ENCODE measurements at regions not wholly inside any gene's neighbourhood (a gene's known extent, or its start where the extent isn't known, plus 50 kb on each side); places are given as distances from the start of the nearest gene placed in this dataset.
A peak's percentile ranks its signal among the peaks of the same experiment; 100 is the strongest.

DNA sequence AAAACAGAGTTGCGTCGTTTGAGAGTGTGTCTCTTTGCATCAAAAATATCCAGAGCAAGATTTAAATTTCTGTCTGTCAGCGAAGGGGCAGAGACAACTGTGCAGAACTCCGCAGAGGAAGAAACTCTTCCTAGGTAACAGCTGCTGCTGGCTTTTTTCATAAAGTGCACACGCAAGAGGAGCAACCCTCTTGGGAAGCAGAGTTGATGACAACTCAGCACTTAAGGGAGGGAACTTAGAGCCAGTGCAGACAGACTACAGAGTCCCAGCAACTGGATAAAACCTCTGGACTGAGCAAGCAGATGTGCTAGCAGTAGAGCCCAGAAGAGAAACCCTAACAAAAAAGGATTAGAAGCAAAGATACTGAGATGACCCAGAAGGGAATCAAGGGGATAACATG, 337.1 kb downstream of the PCNX1 start:
- Mint-ChIP-seq H3K4me3 (no peak overlapping the region), H3K27ac (peak overlapping the region in 1 of 3 donors; percentile 1), H3K4me1 (peaks cover 11 to 42% (median 18%) of the 10 kb centered on the region in 4 donors), H3K36me3 (peaks cover 3% of the 10 kb centered on the region), H3K27me3 (peaks cover 4% of the 10 kb centered on the region), H3K9me3 (peaks cover 0 to 12% (median 5%) of the 10 kb centered on the region in 7 donors)
- no peak for ATAC-seq (ENCODE audit: low read depth in 2 of 2)
- Histone ChIP-seq H3K9me3 (ENCODE audit: control insufficient read depth in 2 of 2, low read length in 2 of 2) (no peaks in the 10 kb centered on the region), H3K27ac (ENCODE audit: insufficient read depth, low read length, poor library complexity, severe bottlenecking) (no peak overlapping the region), H3K27me3 (ENCODE audit: control insufficient read depth, insufficient read depth, low read length) (no peaks in the 10 kb centered on the region), H3K36me3 (ENCODE audit: control insufficient read depth, insufficient read depth, low read length) (no peaks in the 10 kb centered on the region), H3K4me1 (ENCODE audit: control insufficient read depth, insufficient read depth, low read length, poor library complexity, severe bottlenecking) (peaks cover 11% of the 10 kb centered on the region), H3K4me3 (ENCODE audit: low read depth, low read length) (no peak overlapping the region)
- DNase-seq = no peak

DNA sequence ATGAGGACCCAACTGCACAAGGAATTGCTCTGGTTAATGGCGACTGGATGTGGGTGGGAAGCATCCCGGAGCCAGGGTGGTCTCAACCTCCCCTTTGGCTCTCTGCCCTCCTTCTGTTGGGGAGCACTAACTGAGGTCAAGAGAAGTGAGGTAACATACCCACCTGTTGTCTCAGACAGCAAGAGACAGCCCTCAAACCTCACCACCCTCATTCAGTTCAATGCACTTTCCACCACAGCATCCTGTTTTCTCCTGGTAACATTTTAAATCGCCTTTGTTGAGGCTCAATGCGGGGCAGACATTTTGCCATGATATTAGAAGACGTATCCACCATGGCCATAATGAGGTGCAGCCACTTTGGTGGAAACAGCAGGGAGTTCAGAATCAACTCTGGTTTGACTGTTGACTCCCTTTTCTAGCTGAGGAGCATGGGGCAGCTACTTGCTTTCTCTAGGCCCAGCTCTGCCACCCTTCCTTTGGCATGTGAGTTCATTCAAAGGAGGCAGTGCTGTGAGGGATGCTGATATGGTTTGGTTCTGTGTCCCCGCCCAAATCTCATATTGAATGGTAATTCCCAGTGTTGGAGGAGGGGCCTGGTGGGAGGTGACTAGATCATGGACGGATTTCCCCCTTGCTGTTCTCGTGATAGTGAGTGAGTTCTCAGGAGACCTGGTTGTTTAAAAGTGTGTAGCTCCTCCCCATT, 338.6 kb downstream of the PCNX1 start:
- Histone ChIP-seq H3K9me3 (ENCODE audit: control insufficient read depth in 2 of 2, low read length in 2 of 2) (no peaks in the 10 kb centered on the region), H3K27me3 (ENCODE audit: control insufficient read depth, insufficient read depth, low read length) (no peaks in the 10 kb centered on the region), H3K4me3 (ENCODE audit: low read depth, low read length) (no peak overlapping the region), H3K27ac (ENCODE audit: insufficient read depth, low read length, poor library complexity, severe bottlenecking) (no peak overlapping the region), H3K4me1 (ENCODE audit: control insufficient read depth, insufficient read depth, low read length, poor library complexity, severe bottlenecking) (peaks cover 11% of the 10 kb centered on the region), H3K36me3 (ENCODE audit: control insufficient read depth, insufficient read depth, low read length) (no peaks in the 10 kb centered on the region)
- Mint-ChIP-seq H3K9me3 (peaks cover 0 to 12% (median 5%) of the 10 kb centered on the region in 7 donors), H3K27ac (peak overlapping the region in 2 of 3 donors; percentile 17 to 69), H3K27me3 (peaks cover 4% of the 10 kb centered on the region), H3K4me3 (peak overlapping the region in 3 of 4 donors; percentile 37 to 65 (median 42)), H3K36me3 (peaks cover 3% of the 10 kb centered on the region), H3K4me1 (peaks cover 11 to 40% (median 18%) of the 10 kb centered on the region in 4 donors)
- peak in 1 of 3 donors; percentile 58 for DNase-seq
- ATAC-seq (ENCODE audit: low read depth in 2 of 2) = no peak

DNA sequence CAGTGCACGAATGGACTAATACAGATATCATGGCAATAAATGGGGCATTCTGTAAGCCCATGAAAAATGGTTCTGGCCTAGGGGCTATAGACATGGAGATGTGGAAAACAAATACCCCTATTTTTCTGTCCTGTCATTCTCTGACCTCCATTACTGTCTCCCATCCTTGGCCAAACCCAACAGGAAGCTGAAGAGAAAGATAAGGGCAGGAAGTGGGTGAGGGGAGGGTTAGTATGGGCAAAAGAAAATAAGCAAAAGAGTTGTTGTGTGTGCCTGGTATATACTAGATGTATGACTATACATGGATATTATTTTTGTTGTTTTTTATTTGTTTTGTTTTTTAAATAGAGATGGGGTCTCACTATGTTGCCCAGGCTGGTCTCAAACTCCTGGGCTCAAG, 339.3 kb downstream of the PCNX1 start:
- Mint-ChIP-seq H3K9me3 (peaks cover 0 to 12% (median 5%) of the 10 kb centered on the region in 7 donors), H3K4me3 (peak overlapping the region in 2 of 4 donors; percentile 42 to 65), H3K27ac (peak overlapping the region; percentile 17 to 69 (median 34)), H3K27me3 (peaks cover 4% of the 10 kb centered on the region), H3K4me1 (peaks cover 11 to 40% (median 18%) of the 10 kb centered on the region in 4 donors), H3K36me3 (peaks cover 3% of the 10 kb centered on the region)
- H3K9me3 ChIP-seq (ENCODE audit: control insufficient read depth in 2 of 2, low read length in 2 of 2) = no peaks in the 10 kb centered on the region
- peaks cover 11% of the 10 kb centered on the region for H3K4me1 ChIP-seq (ENCODE audit: control insufficient read depth, insufficient read depth, low read length, poor library complexity, severe bottlenecking)
- ATAC-seq (ENCODE audit: low read depth in 2 of 2) = no peak
- no peaks in the 10 kb centered on the region for H3K27me3 ChIP-seq (ENCODE audit: control insufficient read depth, insufficient read depth, low read length)
- H3K27ac ChIP-seq (ENCODE audit: insufficient read depth, low read length, poor library complexity, severe bottlenecking) = no peak overlapping the region
- DNase-seq = peak in 1 of 3 donors; percentile 62
- H3K36me3 ChIP-seq (ENCODE audit: control insufficient read depth, insufficient read depth, low read length) = no peaks in the 10 kb centered on the region
- no peak overlapping the region for H3K4me3 ChIP-seq (ENCODE audit: low read depth, low read length)

DNA sequence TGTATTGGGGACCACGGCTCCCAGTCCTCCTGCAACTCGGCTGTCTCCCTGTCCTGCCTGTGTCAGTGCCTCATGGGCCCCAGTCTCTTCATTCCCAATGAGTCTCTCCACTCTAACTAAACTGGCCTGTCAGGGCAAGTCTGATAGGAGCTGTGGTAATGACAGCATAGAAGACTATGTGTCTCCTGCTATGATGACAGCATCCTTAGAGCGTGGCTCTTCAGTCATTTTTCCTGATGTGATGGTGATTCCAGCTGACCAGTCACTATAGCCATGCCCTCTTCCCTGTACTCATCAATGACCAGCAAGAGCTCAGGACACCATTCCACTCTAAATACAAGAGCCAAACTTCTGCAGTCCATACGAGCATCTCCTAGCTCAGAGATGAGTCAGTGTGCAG, 339.8 kb downstream of the PCNX1 start:
- no peaks in the 10 kb centered on the region for H3K36me3 ChIP-seq (ENCODE audit: control insufficient read depth, insufficient read depth, low read length)
- peaks cover 11 to 40% (median 16%) of the 10 kb centered on the region in 4 donors for H3K4me1 Mint-ChIP-seq
- peaks cover 3% of the 10 kb centered on the region for H3K36me3 Mint-ChIP-seq
- no peak overlapping the region for H3K27ac ChIP-seq (ENCODE audit: insufficient read depth, low read length, poor library complexity, severe bottlenecking)
- peaks cover 0 to 12% (median 5%) of the 10 kb centered on the region in 7 donors for H3K9me3 Mint-ChIP-seq
- H3K4me1 ChIP-seq (ENCODE audit: control insufficient read depth, insufficient read depth, low read length, poor library complexity, severe bottlenecking) = peaks cover 11% of the 10 kb centered on the region
- peak overlapping the region in 2 of 4 donors; percentile 48 to 60 for H3K4me3 Mint-ChIP-seq
- H3K27me3 ChIP-seq (ENCODE audit: control insufficient read depth, insufficient read depth, low read length) = no peaks in the 10 kb centered on the region
- no peak for ATAC-seq (ENCODE audit: low read depth in 2 of 2)
- no peak overlapping the region for H3K4me3 ChIP-seq (ENCODE audit: low read depth, low read length)
- DNase-seq = no peak
- peaks cover 4% of the 10 kb centered on the region for H3K27me3 Mint-ChIP-seq
- H3K27ac Mint-ChIP-seq = peak overlapping the region in 1 of 3 donors; percentile 69
- no peaks in the 10 kb centered on the region for H3K9me3 ChIP-seq (ENCODE audit: control insufficient read depth in 2 of 2, low read length in 2 of 2)

GRCh38 chr14:71248194-71248593, 340.9 kb downstream of the PCNX1 start:
- Mint-ChIP-seq H3K27me3 (peaks cover 1% of the 10 kb centered on the region), H3K4me3 (no peak overlapping the region), H3K4me1 (peaks cover 11 to 40% (median 16%) of the 10 kb centered on the region in 4 donors), H3K27ac (no peak overlapping the region), H3K36me3 (peaks cover 3% of the 10 kb centered on the region), H3K9me3 (peaks cover 0 to 12% (median 5%) of the 10 kb centered on the region in 7 donors)
- H3K27ac ChIP-seq (ENCODE audit: insufficient read depth, low read length, poor library complexity, severe bottlenecking) = no peak overlapping the region
- no peak for DNase-seq
- H3K4me3 ChIP-seq (ENCODE audit: low read depth, low read length) = no peak overlapping the region
- H3K4me1 ChIP-seq (ENCODE audit: control insufficient read depth, insufficient read depth, low read length, poor library complexity, severe bottlenecking) = peaks cover 11% of the 10 kb centered on the region
- ATAC-seq (ENCODE audit: low read depth in 2 of 2) = no peak
- H3K36me3 ChIP-seq (ENCODE audit: control insufficient read depth, insufficient read depth, low read length) = no peaks in the 10 kb centered on the region
- H3K27me3 ChIP-seq (ENCODE audit: control insufficient read depth, insufficient read depth, low read length) = no peaks in the 10 kb centered on the region
- no peaks in the 10 kb centered on the region for H3K9me3 ChIP-seq (ENCODE audit: control insufficient read depth in 2 of 2, low read length in 2 of 2)

DNA sequence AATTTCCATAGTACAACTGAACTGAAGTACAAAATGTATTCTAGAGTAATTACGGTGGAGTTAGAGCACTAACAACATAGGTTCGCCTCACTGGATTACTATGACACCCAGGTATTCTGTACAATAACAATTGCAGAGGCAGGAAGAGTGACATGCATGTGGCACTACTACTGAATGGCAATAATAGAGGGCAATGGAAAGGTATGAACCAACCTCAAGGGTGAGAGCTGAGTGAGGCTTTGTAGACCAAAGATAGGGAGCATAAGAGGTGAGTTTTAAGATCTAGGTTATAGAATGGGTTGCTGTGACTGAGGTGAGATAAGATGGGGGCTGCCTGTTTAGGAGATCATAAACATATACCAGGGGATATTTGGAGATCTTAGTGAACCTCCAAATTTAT, 343.1 kb downstream of the PCNX1 start:
- H3K27me3 Mint-ChIP-seq = peaks cover 4% of the 10 kb centered on the region
- peaks cover 0 to 12% (median 5%) of the 10 kb centered on the region in 7 donors for H3K9me3 Mint-ChIP-seq
- H3K9me3 ChIP-seq (ENCODE audit: control insufficient read depth in 2 of 2, low read length in 2 of 2) = no peaks in the 10 kb centered on the region
- peak overlapping the region in 1 of 4 donors; percentile 18 for H3K4me3 Mint-ChIP-seq
- H3K4me1 Mint-ChIP-seq = peaks cover 6 to 30% (median 12%) of the 10 kb centered on the region in 4 donors
- ATAC-seq (ENCODE audit: low read depth in 2 of 2) = no peak
- DNase-seq = no peak
- H3K4me1 ChIP-seq (ENCODE audit: control insufficient read depth, insufficient read depth, low read length, poor library complexity, severe bottlenecking) = peaks cover 11% of the 10 kb centered on the region
- peak overlapping the region in 2 of 3 donors; percentile 3 to 63 for H3K27ac Mint-ChIP-seq
- no peaks in the 10 kb centered on the region for H3K27me3 ChIP-seq (ENCODE audit: control insufficient read depth, insufficient read depth, low read length)
- H3K27ac ChIP-seq (ENCODE audit: insufficient read depth, low read length, poor library complexity, severe bottlenecking) = no peak overlapping the region
- H3K36me3 ChIP-seq (ENCODE audit: control insufficient read depth, insufficient read depth, low read length) = no peaks in the 10 kb centered on the region
- H3K4me3 ChIP-seq (ENCODE audit: low read depth, low read length) = no peak overlapping the region
- H3K36me3 Mint-ChIP-seq = peaks cover 3% of the 10 kb centered on the region

- Mint-ChIP-seq H3K27ac (peak overlapping the region in 1 of 3 donors; percentile 3), H3K9me3 (peaks cover 0 to 12% (median 5%) of the 10 kb centered on the region in 7 donors), H3K27me3 (peaks cover 4% of the 10 kb centered on the region), H3K4me3 (no peak overlapping the region), H3K36me3 (peaks cover 3% of the 10 kb centered on the region), H3K4me1 (peaks cover 6 to 25% (median 10%) of the 10 kb centered on the region in 4 donors)
- DNase-seq (no peak), ATAC-seq (ENCODE audit: low read depth in 2 of 2) (no peak)
- Histone ChIP-seq H3K4me3 (ENCODE audit: low read depth, low read length) (no peak overlapping the region), H3K27ac (ENCODE audit: insufficient read depth, low read length, poor library complexity, severe bottlenecking) (no peak overlapping the region), H3K27me3 (ENCODE audit: control insufficient read depth, insufficient read depth, low read length) (no peaks in the 10 kb centered on the region), H3K4me1 (ENCODE audit: control insufficient read depth, insufficient read depth, low read length, poor library complexity, severe bottlenecking) (peaks cover 11% of the 10 kb centered on the region), H3K9me3 (ENCODE audit: control insufficient read depth in 2 of 2, low read length in 2 of 2) (no peaks in the 10 kb centered on the region), H3K36me3 (ENCODE audit: control insufficient read depth, insufficient read depth, low read length) (no peaks in the 10 kb centered on the region)
Measured at GRCh38 chr14:71250791-71251190, 343.5 kb downstream of the PCNX1 start.

Measured in CD4-positive, CD25-positive, alpha-beta regulatory T cell (primary cell).